HEK293 (cell line): ENCODE measurements at regions not wholly inside any gene's neighbourhood (a gene's known extent, or its start where the extent isn't known, plus 50 kb on each side); places are given as distances from the start of the nearest gene placed in this dataset.

Experiments
- CTCF ChIP-seq: fragments of 450-650 bp; formaldehyde crosslinking; IDR thresholded peaks from 2 replicates; pipeline ENCODE4 v1.5.1; 2016; ENCODE audit warnings: missing biosample characterization, missing genetic modification characterization
- ELK4 ChIP-seq: IDR thresholded peaks from 2 replicates; pipeline ENCODE4 v1.6.1; 2011; ENCODE audit warnings: mild to moderate bottlenecking, low read depth, low read length, borderline replicate concordance
- KLF16 ChIP-seq: fragments of 450-650 bp; formaldehyde crosslinking; IDR thresholded peaks from 2 replicates; pipeline ENCODE4 v1.5.1; 2017; ENCODE audit warnings: missing biosample characterization, missing genetic modification characterization
- PATZ1 ChIP-seq: fragments of 450-650 bp; formaldehyde crosslinking; IDR thresholded peaks from 2 replicates; pipeline ENCODE4 v1.5.1; 2016; ENCODE audit warnings: missing biosample characterization, missing genetic modification characterization
- YY1 ChIP-seq: fragments of 450-650 bp; formaldehyde crosslinking; IDR thresholded peaks from 2 replicates; pipeline ENCODE4 v1.5.1; 2018; ENCODE audit warnings: missing biosample characterization, missing genetic modification characterization
- ZNF112 ChIP-seq: fragments of 450-650 bp; formaldehyde crosslinking; IDR thresholded peaks from 2 replicates; pipeline ENCODE4 v1.5.0; 2017; ENCODE audit warnings: missing biosample characterization, missing genetic modification characterization
- ZNF391 ChIP-seq: fragments of 450-650 bp; formaldehyde crosslinking; IDR thresholded peaks from 2 replicates; pipeline ENCODE4 v1.5.1; 2016; ENCODE audit warnings: low read depth, missing biosample characterization, missing genetic modification characterization, borderline replicate concordance
- ZNF423 ChIP-seq: fragments of 450-650 bp; formaldehyde crosslinking; IDR thresholded peaks from 2 replicates; pipeline ENCODE4 v1.5.1; 2016; ENCODE audit warnings: missing biosample characterization, missing genetic modification characterization
- ZNF433 ChIP-seq: fragments of 450-650 bp; formaldehyde crosslinking; IDR thresholded peaks from 2 replicates; pipeline ENCODE4 v1.5.1; 2016; ENCODE audit warnings: missing biosample characterization, missing genetic modification characterization, low read depth
- ZNF521 ChIP-seq: fragments of 450-650 bp; formaldehyde crosslinking; IDR thresholded peaks from 2 replicates; pipeline ENCODE4 v1.5.1; 2017; ENCODE audit warnings: missing biosample characterization, mild to moderate bottlenecking, missing genetic modification characterization
- ZNF549 ChIP-seq: fragments of 450-650 bp; IDR thresholded peaks from 2 replicates; pipeline ENCODE4 v1.5.1; 2018; ENCODE audit warnings: missing biosample characterization, missing genetic modification characterization, mild to moderate bottlenecking, inconsistent platforms, moderate library complexity
- ZNF561 ChIP-seq: fragments of 450-650 bp; IDR thresholded peaks from 2 replicates; pipeline ENCODE4 v1.5.1; 2018; ENCODE audit warnings: missing biosample characterization, missing genetic modification characterization, borderline replicate concordance
- ZNF610 ChIP-seq: fragments of 450-650 bp; formaldehyde crosslinking; IDR thresholded peaks from 2 replicates; pipeline ENCODE4 v1.5.1; 2016; ENCODE audit warnings: missing biosample characterization, missing genetic modification characterization, borderline replicate concordance
- ZNF621 ChIP-seq: fragments of 450-650 bp; formaldehyde crosslinking; IDR thresholded peaks from 2 replicates; pipeline ENCODE4 v1.5.1; 2017; ENCODE audit warnings: missing biosample characterization, missing genetic modification characterization

GRCh38 chr17:34110315-34110714 is 144.8 kb upstream of the CCL2 start:
- TF ChIP-seq CTCF (tag by site-specific recombination) = no peak
- no peak for TF ChIP-seq ZNF621 (tag by site-specific recombination)
- no peak for TF ChIP-seq ZNF521 (tag by site-specific recombination)
- TF ChIP-seq ZNF561 = no peak
- no peak for TF ChIP-seq ZNF549 (tag by site-specific recombination)
- TF ChIP-seq ZNF423 (tag by site-specific recombination) = no peak
- TF ChIP-seq KLF16 (tag by site-specific recombination) = no peak
- TF ChIP-seq ZNF391 (tag by site-specific recombination) = no peak
- TF ChIP-seq PATZ1 (tag by site-specific recombination) = no peak
- no peak for TF ChIP-seq ZNF112 (tag by site-specific recombination)
- TF ChIP-seq ZNF433 (tag by site-specific recombination) = no peak
- TF ChIP-seq ELK4 = no peak
- TF ChIP-seq ZNF610 (tag by site-specific recombination) = no peak
- TF ChIP-seq YY1 (tag by site-specific recombination) = no peak
